K562 (cell line): ENCODE measurements at regions not wholly inside any gene's neighbourhood (a gene's known extent, or its start where the extent isn't known, plus 50 kb on each side); places are given as distances from the start of the nearest gene placed in this dataset.

Source experiments
- ATAC-seq: fragments of 200-7000 bp; cut with Tn5 transposase; 3 replicates; pipeline ENCODE4 v1.9.1; 2020; ENCODE audit warnings: moderate library complexity
- BruUV-seq: library from RNA; stranded (reverse); fragments of 400-500 nt; replicated peaks from 2 replicates; lab custom pipeline; 2021; lab: Mats Ljungman, UMichigan
- CTCF ChIA-PET: fragments of 300-600 bp; formaldehyde crosslinking; extraction: SDS; loops from one replicate; lab custom pipeline; 2021; ENCODE audit warnings: low intra/inter-chr PET ratio; lab: Yijun Ruan, JAX
- POLR2A ChIA-PET: fragments of 300-600, 350-650 bp; sonication (Branson Sonifier 250); formaldehyde crosslinking; extraction: SDS; loops from one replicate; lab custom pipeline; 2021; ENCODE audit warnings: antibody characterized with exemption, inconsistent platforms; lab: Yijun Ruan, JAX
- DNase-seq, 4 experiments: peaks; one replicate each; pipeline versions ENCODE4 v3.0.0 to v3.0.0-alpha.2; 2011 to 2018; ENCODE audit warnings: low spot score in 3 of 4, mixed read lengths in 3 of 4; ENCODE audit errors: extremely low read depth in 1 of 4
- FAIRE-seq: peaks from 2 replicates; lab custom pipeline; 2011; peaks lifted over from hg19 to GRCh38; lab: Jason Lieb, UNC
- H2AFZ ChIP-seq: 2 replicates; pipeline ENCODE4 v1.6.0; 2011; ENCODE audit warnings: low read depth, low read length, control low read depth, inconsistent platforms
- H3K27ac ChIP-seq: fragments of 200-600 bp; 3 replicates; pipeline ENCODE4 v1.8.0; 2011; ENCODE audit warnings: low read depth, mild to moderate bottlenecking, control low read depth, inconsistent platforms, low read length, moderate library complexity, mixed read lengths; ENCODE audit errors: extremely low read depth
- H3K27me3 ChIP-seq, 2 experiments: fragments of 300-600 bp in 1 of 2; 2 replicates in 1 of 2; 3 replicates in 1 of 2; pipeline versions ENCODE4 v1.6.0 to v1.8.0; 2011; ENCODE audit warnings: inconsistent platforms in 2 of 2, low read length in 2 of 2, mild to moderate bottlenecking in 1 of 2, mixed read lengths in 1 of 2, moderate library complexity in 1 of 2; ENCODE audit not compliant: control insufficient read depth in 2 of 2, insufficient read depth in 2 of 2
- H3K36me3 ChIP-seq: fragments of 300-600 bp; 3 replicates; pipeline ENCODE4 v1.8.0; 2011; ENCODE audit warnings: mild to moderate bottlenecking, low read length, inconsistent platforms; ENCODE audit not compliant: control insufficient read depth, insufficient read depth
- H3K4me1 ChIP-seq, 2 experiments: fragments of 200-600 bp in 1 of 2; replicated peaks in 1 of 2; 2 replicates in 1 of 2; 3 replicates in 1 of 2; pipeline versions ENCODE4 v1.5.1 to v1.8.0; 2011; ENCODE audit warnings: inconsistent platforms in 2 of 2, low read length in 2 of 2, mild to moderate bottlenecking in 1 of 2, mixed read lengths in 1 of 2, moderate library complexity in 1 of 2; ENCODE audit not compliant: control insufficient read depth in 2 of 2, insufficient read depth in 2 of 2
- H3K4me2 ChIP-seq: 2 replicates; pipeline ENCODE4 v1.6.1; 2011; ENCODE audit warnings: low read length, control low read depth, inconsistent platforms, mixed read lengths; ENCODE audit not compliant: insufficient read depth
- H3K4me3 ChIP-seq: fragments of 200-600 bp; sonication (generic), shearing (Covaris generic); 2 replicates; pipeline ENCODE4 v1.5.1; 2016; ENCODE audit warnings: control low read depth, inconsistent platforms
- H3K79me2 ChIP-seq: fragments of 200-600 bp; 3 replicates; pipeline ENCODE4 v1.8.0; 2011; ENCODE audit warnings: low read length, inconsistent platforms; ENCODE audit not compliant: control insufficient read depth, insufficient read depth
- H3K9ac ChIP-seq, 2 experiments: 2 replicates each; pipeline versions ENCODE4 v1.6.0 to v1.6.1; 2011; ENCODE audit warnings: low read depth in 2 of 2, low read length in 2 of 2, control low read depth in 1 of 2, inconsistent platforms in 1 of 2, mild to moderate bottlenecking in 1 of 2, mixed read lengths in 1 of 2; ENCODE audit not compliant: insufficient read depth in 1 of 2
- H3K9me1 ChIP-seq: one replicate; pipeline ENCODE4 v1.6.0; 2011; ENCODE audit warnings: inconsistent platforms, mild to moderate bottlenecking, low read length, moderate library complexity; ENCODE audit not compliant: control insufficient read depth, insufficient read depth
- H3K9me3 ChIP-seq: replicated peaks from 2 replicates; pipeline ENCODE4 v1.5.1; 2011; ENCODE audit warnings: low read depth, low read length, inconsistent platforms; ENCODE audit not compliant: control insufficient read depth, insufficient read depth
- H4K20me1 ChIP-seq: replicated peaks from 2 replicates; pipeline ENCODE4 v1.6.1; 2011; ENCODE audit warnings: low read length, inconsistent platforms, mixed read lengths; ENCODE audit not compliant: control insufficient read depth, insufficient read depth
- AFF1 ChIP-seq, 2 experiments: fragments of 450-650 bp; IDR thresholded peaks; 2 replicates each; pipeline ENCODE4 v1.6.1; 2018; ENCODE audit warnings: mild to moderate bottlenecking in 2 of 2, low read depth in 1 of 2; ENCODE audit not compliant: partially characterized antibody in 2 of 2
- BRCA1 ChIP-seq, 2 experiments: fragments of 450-650 bp in 1 of 2; sonication (generic) in 1 of 2; formaldehyde crosslinking in 1 of 2; IDR thresholded peaks; 2 replicates each; pipeline versions ENCODE4 v1.5.0 to v1.6.1; 2017 to 2020; ENCODE audit warnings: mild to moderate bottlenecking in 1 of 2, missing genetic modification reagents in 1 of 2
- CREM ChIP-seq: IDR thresholded peaks from 2 replicates; pipeline ENCODE4 v1.6.1; 2014; ENCODE audit warnings: antibody characterized with exemption, low read depth
- PHF21A ChIP-seq: fragments of 450-650 bp; IDR thresholded peaks from 2 replicates; pipeline ENCODE4 v1.6.1; 2017; ENCODE audit warnings: low read depth, borderline replicate concordance
- TCF7 ChIP-seq: sonication (generic); IDR thresholded peaks from 2 replicates; pipeline ENCODE4 v1.6.1; 2016; ENCODE audit warnings: antibody characterized with exemption, borderline replicate concordance
- ZFX ChIP-seq: sonication (generic); formaldehyde crosslinking; IDR thresholded peaks from 2 replicates; pipeline ENCODE4 v1.8.0; 2022; ENCODE audit warnings: mild to moderate bottlenecking, missing genetic modification reagents, moderate library complexity
- ZNF263 ChIP-seq: sonication (generic); formaldehyde crosslinking; IDR thresholded peaks from 2 replicates; pipeline ENCODE4 v1.8.0; 2022; ENCODE audit warnings: mild to moderate bottlenecking, missing genetic modification reagents, borderline replicate concordance
- ZNF277 ChIP-seq: fragments of 250-450 bp; sonication (Bioruptor Pico); IDR thresholded peaks from 2 replicates; pipeline ENCODE4 v1.8.0; 2022; ENCODE audit warnings: inconsistent platforms, mild to moderate bottlenecking, moderate library complexity, borderline replicate concordance
- WGBS: fragments of 100-300 bp; shearing (Covaris generic); methylation state at CpG from one replicate; pipeline ENCODE4 v1.1.6; 2016; ENCODE audit warnings: low coverage, mixed read lengths; ENCODE audit not compliant: insufficient coverage; ENCODE audit errors: missing lambda C conversion rate; 5-methylcytosine and 5-hydroxymethylcytosine counted together
- in situ Hi-C: fragments of 300-500 bp; cut with MboI; formaldehyde crosslinking; loops from 4 replicates; pipeline ENCODE4 v1.15.0; 2018; ENCODE audit warnings: inconsistent platforms, mixed read lengths
- intact Hi-C: fragments of 100-400 bp; cut with micrococcal nuclease; formaldehyde crosslinking; loops from 2 replicates; pipeline ENCODE4 v1.14.2; 2022

- H3K27ac ChIP-seq: no peak overlapping the region
- BruUV-seq: no TSS peak
- no peak overlapping the region for H3K4me3 ChIP-seq
- no peaks in the 10 kb centered on the region for H3K36me3 ChIP-seq
- no peaks in the 10 kb centered on the region for H3K79me2 ChIP-seq
- 0% methylated on average over 8 of the region's 8 CpGs for WGBS
- no peaks in the 10 kb centered on the region for H3K4me1 ChIP-seq
- ChIA-PET CTCF (no interaction called here), POLR2A (interaction anchor here (0.7 to 1.9 kb wide), 4 partner anchors 10 to 420 kb away, joined by 3 to 5 read pairs (median 4); no protein-coding TSS in a partner anchor)
- H3K9me3 ChIP-seq: no peaks in the 10 kb centered on the region
- ATAC-seq: no peak
- peaks cover 0 to 13% of the 10 kb centered on the region in 2 experiments; a peak in 3 of 5 replicates for H3K27me3 ChIP-seq
- H3K9me1 ChIP-seq: no peaks in the 10 kb centered on the region
- no peak overlapping the region for H3K9ac ChIP-seq
- in situ Hi-C loops: no loop called here
- no peak overlapping the region for H3K4me2 ChIP-seq
- DNase-seq: no peak
- intact Hi-C loops: no loop called here
- H4K20me1 ChIP-seq: no peaks in the 10 kb centered on the region
- no peak for FAIRE-seq
- no peak overlapping the region for H2AFZ ChIP-seq
- TF ChIP-seq ZNF277 (CRISPR knock-in tag) (no peak), ZNF263 (CRISPR knock-in tag) (no peak), BRCA1 (IDR thresholded peaks at IDR 0.05) (no peak), BRCA1 (CRISPR knock-in tag; IDR thresholded peaks at IDR 0.05) (no peak), CREM (no peak), TCF7 (no peak), PHF21A (no peak), ZFX (no peak), AFF1 (IDR thresholded peaks at IDR 0.05; ENCODE audit: low read depth in 1 of 2, partially characterized antibody in 2 of 2) (no peak)
These were observed 180.2 kb upstream of the TNP1 start for GRCh38 chr2:217040099-217040498.
